OCI-LY7 (cell line): ENCODE measurements at regions not wholly inside any gene's neighbourhood (a gene's known extent, or its start where the extent isn't known, plus 50 kb on each side); places are given as distances from the start of the nearest gene placed in this dataset.

Experiments
- BruUV-seq: library from RNA; stranded (reverse); fragments of 400-500 nt; replicated peaks from 2 replicates; lab custom pipeline; 2021; lab: Mats Ljungman, UMichigan
- CTCF ChIA-PET: fragments of 300-600 bp; sonication (Branson Sonifier 250); formaldehyde crosslinking; loops from one replicate; lab custom pipeline; 2022; ENCODE audit warnings: antibody characterized with exemption; ENCODE audit not compliant: unreplicated experiment; lab: Charles Lee
- POLR2A ChIA-PET: fragments of 300-600 bp; sonication (Branson Sonifier 250); formaldehyde crosslinking; loops from one replicate; lab custom pipeline; 2022; ENCODE audit warnings: antibody characterized with exemption; lab: Charles Lee
- DNase-seq: peaks from one replicate; pipeline ENCODE4 v3.0.0-alpha.2; 2015; ENCODE audit warnings: low spot score
- H2AFZ ChIP-seq: fragments of 200-600 bp; sonication (generic), shearing (Covaris generic); 2 replicates; pipeline ENCODE4 v1.6.1; 2014; ENCODE audit warnings: mild to moderate bottlenecking, antibody characterized with exemption, low read length, moderate library complexity
- H3K27ac ChIP-seq: fragments of 200-600 bp; sonication (generic); 2 replicates; pipeline ENCODE4 v1.5.1; 2014; ENCODE audit warnings: mixed run types, low read depth, mild to moderate bottlenecking, moderate library complexity, low read length, inconsistent platforms; ENCODE audit not compliant: poor library complexity, severe bottlenecking
- H3K36me3 ChIP-seq: fragments of 200-600 bp; sonication (generic); 2 replicates; pipeline ENCODE4 v1.6.1; 2014; ENCODE audit warnings: mild to moderate bottlenecking, antibody characterized with exemption, low read length, moderate library complexity, mixed read lengths; ENCODE audit not compliant: insufficient read depth
- H3K4me1 ChIP-seq: fragments of 200-600 bp; sonication (generic); 2 replicates; pipeline ENCODE4 v1.5.1; 2014; ENCODE audit warnings: mild to moderate bottlenecking, low read length; ENCODE audit not compliant: insufficient read depth, poor library complexity, severe bottlenecking
- H3K4me2 ChIP-seq: fragments of 200-600 bp; sonication (generic); 2 replicates; pipeline ENCODE4 v1.6.1; 2014; ENCODE audit warnings: mild to moderate bottlenecking, low read length
- H3K4me3 ChIP-seq: fragments of 200-600 bp; sonication (generic); 2 replicates; pipeline ENCODE4 v1.5.1; 2014; ENCODE audit warnings: mild to moderate bottlenecking, low read depth, low read length; ENCODE audit not compliant: poor library complexity, severe bottlenecking
- H3K79me2 ChIP-seq: fragments of 200-600 bp; sonication (generic); 2 replicates; pipeline ENCODE4 v1.6.1; 2016; ENCODE audit warnings: low read depth, mild to moderate bottlenecking, low read length, moderate library complexity, mixed read lengths; ENCODE audit not compliant: insufficient read depth
- H3K9me2 ChIP-seq: fragments of 200-600 bp; sonication (generic); 2 replicates; pipeline ENCODE4 v1.6.1; 2016; ENCODE audit warnings: mild to moderate bottlenecking, low read length, mixed read lengths; ENCODE audit not compliant: insufficient read depth
- H3K9me3 ChIP-seq: fragments of 200-600 bp; sonication (generic); 2 replicates; pipeline ENCODE4 v1.6.1; 2014; ENCODE audit warnings: mild to moderate bottlenecking, mixed run types, low read length, mixed read lengths
- H4K20me1 ChIP-seq: fragments of 200-600 bp; sonication (generic); 2 replicates; pipeline ENCODE4 v1.6.1; 2014; ENCODE audit warnings: mild to moderate bottlenecking, antibody characterized with exemption, low read length, moderate library complexity, mixed read lengths; ENCODE audit not compliant: insufficient read depth
- EZH2phosphoT487 ChIP-seq: fragments of 200-600 bp; sonication (generic); IDR thresholded peaks from 2 replicates; pipeline ENCODE4 v1.6.1; 2018; ENCODE audit warnings: low read depth, borderline replicate concordance, mild to moderate bottlenecking, mixed run types, antibody characterized with exemption, low read length, moderate library complexity, mixed read lengths
- intact Hi-C: fragments of 100-400 bp; cut with micrococcal nuclease; formaldehyde crosslinking; loops from one replicate; pipeline ENCODE4 v1.10.0; 2022; ENCODE audit not compliant: unreplicated experiment
- TF ChIP-seq, protein P1 (sequence below): fragments of 200-600 bp; sonication (generic); conservative IDR thresholded peaks from 2 replicates; pipeline ENCODE4 v1.5.1; 2014; ENCODE audit warnings: mild to moderate bottlenecking, antibody characterized with exemption, low read length, moderate library complexity, mixed read lengths

- POLR2A ChIA-PET: interaction anchor here (0.5 to 0.7 kb wide), 2 partner anchors 10 to 71 kb away, joined by 3 read pairs; no protein-coding TSS in a partner anchor
These were observed 973.8 kb upstream of the SLC35B3 start for GRCh38 chr6:9409126-9409525.

DNA sequence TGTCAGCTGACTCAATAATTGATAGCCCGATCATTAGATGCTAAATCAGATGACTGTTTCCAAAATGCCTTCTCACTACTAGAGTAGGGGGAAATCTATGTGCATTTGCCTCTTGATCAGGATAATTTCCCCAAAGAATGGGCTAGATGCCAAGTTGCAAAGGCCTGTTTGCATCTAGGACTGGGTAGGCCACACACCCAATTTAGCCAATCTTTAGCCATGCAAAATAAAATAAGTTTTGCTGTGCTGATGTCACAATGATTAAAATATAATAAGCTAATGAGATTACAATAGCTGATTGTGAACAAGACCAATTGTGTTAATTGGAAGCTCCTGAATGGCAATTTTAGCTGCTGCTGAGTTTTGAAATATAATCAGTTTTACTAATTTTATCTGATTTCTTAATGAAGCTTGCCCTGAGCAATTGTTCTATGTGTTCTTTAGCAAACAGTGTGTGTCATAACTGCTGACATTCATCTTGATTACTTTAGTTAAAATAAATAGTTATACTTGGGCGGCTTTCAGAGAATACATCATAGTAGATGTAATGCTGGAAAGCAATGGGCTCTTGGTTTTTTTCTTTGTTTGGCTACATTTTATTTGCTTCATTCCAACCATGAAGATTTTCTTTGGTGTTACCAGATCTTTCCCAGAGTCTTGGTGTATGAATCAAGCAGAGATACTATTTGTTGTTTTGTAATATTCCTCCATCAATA is 973.2 kb upstream of the SLC35B3 start:
- Histone ChIP-seq H3K4me2 (no peak overlapping the region), H3K4me3 (no peak overlapping the region), H3K4me1 (no peaks in the 10 kb centered on the region), H3K9me2 (no peaks in the 10 kb centered on the region), H3K27ac (no peak overlapping the region), H4K20me1 (no peaks in the 10 kb centered on the region), H3K9me3 (no peaks in the 10 kb centered on the region), H2AFZ (no peak overlapping the region), H3K36me3 (no peaks in the 10 kb centered on the region), H3K79me2 (no peaks in the 10 kb centered on the region)
- no peak for DNase-seq
- intact Hi-C loops: no loop called here
- CTCF ChIA-PET: no interaction called here
- POLR2A ChIA-PET: interaction anchor here (0.5 kb wide), 1 partner anchor 71 kb away, joined by 3 read pairs; no protein-coding TSS in a partner anchor
- BruUV-seq: no TSS peak
- TF ChIP-seq, protein P1, sequence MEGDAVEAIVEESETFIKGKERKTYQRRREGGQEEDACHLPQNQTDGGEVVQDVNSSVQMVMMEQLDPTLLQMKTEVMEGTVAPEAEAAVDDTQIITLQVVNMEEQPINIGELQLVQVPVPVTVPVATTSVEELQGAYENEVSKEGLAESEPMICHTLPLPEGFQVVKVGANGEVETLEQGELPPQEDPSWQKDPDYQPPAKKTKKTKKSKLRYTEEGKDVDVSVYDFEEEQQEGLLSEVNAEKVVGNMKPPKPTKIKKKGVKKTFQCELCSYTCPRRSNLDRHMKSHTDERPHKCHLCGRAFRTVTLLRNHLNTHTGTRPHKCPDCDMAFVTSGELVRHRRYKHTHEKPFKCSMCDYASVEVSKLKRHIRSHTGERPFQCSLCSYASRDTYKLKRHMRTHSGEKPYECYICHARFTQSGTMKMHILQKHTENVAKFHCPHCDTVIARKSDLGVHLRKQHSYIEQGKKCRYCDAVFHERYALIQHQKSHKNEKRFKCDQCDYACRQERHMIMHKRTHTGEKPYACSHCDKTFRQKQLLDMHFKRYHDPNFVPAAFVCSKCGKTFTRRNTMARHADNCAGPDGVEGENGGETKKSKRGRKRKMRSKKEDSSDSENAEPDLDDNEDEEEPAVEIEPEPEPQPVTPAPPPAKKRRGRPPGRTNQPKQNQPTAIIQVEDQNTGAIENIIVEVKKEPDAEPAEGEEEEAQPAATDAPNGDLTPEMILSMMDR: no peak
- no peak for TF ChIP-seq EZH2phosphoT487

More at GRCh38 chr6:9409126-9409525, 973.8 kb upstream of the SLC35B3 start:
- Histone ChIP-seq H3K9me2 (no peaks in the 10 kb centered on the region), H4K20me1 (no peaks in the 10 kb centered on the region), H3K4me1 (no peaks in the 10 kb centered on the region), H3K27ac (no peak overlapping the region), H3K4me3 (no peak overlapping the region), H3K36me3 (no peaks in the 10 kb centered on the region), H3K9me3 (no peaks in the 10 kb centered on the region), H3K4me2 (no peak overlapping the region), H2AFZ (no peak overlapping the region), H3K79me2 (no peaks in the 10 kb centered on the region)
- no peak for DNase-seq
- intact Hi-C loops: no loop called here
- TF ChIP-seq, protein P1: no peak
- no peak for TF ChIP-seq EZH2phosphoT487
- no TSS peak for BruUV-seq
- CTCF ChIA-PET: no interaction called here

DNA sequence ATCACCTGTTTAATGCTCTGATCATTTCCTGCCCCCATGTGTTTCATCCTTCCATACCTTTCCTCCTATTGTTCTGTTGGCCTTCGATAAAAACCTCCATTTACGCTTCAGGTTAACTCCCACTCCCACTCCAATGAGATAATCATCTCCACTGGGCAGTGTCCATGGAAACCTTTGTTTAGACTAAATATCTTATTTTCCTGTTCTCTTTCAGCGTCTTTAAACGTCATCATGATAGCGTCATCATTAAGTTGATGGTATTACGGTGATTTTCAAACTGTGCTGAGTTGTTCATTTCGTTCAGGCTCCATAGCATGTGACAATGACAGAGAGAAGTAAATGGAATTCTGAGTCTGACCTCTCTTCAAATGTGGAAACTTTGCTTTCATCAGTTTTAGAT is 970.5 kb upstream of the SLC35B3 start:
- ChIA-PET POLR2A (no interaction called here), CTCF (no interaction called here)
- DNase-seq: no peak
- TF ChIP-seq, protein P1: no peak
- TF ChIP-seq EZH2phosphoT487: no peak
- H3K9me3 ChIP-seq: no peaks in the 10 kb centered on the region
- no peak overlapping the region for H3K27ac ChIP-seq
- no peaks in the 10 kb centered on the region for H3K79me2 ChIP-seq
- no peaks in the 10 kb centered on the region for H3K9me2 ChIP-seq
- H3K4me2 ChIP-seq: no peak overlapping the region
- H3K36me3 ChIP-seq: no peaks in the 10 kb centered on the region
- no TSS peak for BruUV-seq
- H3K4me3 ChIP-seq: no peak overlapping the region
- H4K20me1 ChIP-seq: no peaks in the 10 kb centered on the region
- intact Hi-C loops: no loop called here
- no peaks in the 10 kb centered on the region for H3K4me1 ChIP-seq
- no peak overlapping the region for H2AFZ ChIP-seq
